Activated naive CD4-positive, alpha-beta T cell treated with anti-CD3 and anti-CD28 coated beads, Interleukin-2, amount 10 ng/mL, durations not matched to agents 7 days and 5 days (primary cell): ENCODE measurements at regions not wholly inside any gene's neighbourhood (a gene's known extent, or its start where the extent isn't known, plus 50 kb on each side); places are given as distances from the start of the nearest gene placed in this dataset.
"Not testable (repeated sequence)": the region's sequence is repeated elsewhere in the genome, so short reads cannot be mapped to it uniquely, and the experiment has no call there.

Experiments
- CTCF ChIA-PET: fragments of 350-600 bp; sonication (Branson Sonifier 250); formaldehyde crosslinking; loops from one replicate; lab custom pipeline; 2021; ENCODE audit warnings: antibody characterized with exemption; lab: Charles Lee
- DNase-seq: peaks from one replicate; pipeline ENCODE4 v3.0.0-alpha.2; 2020
- H3K27ac Mint-ChIP-seq: one replicate; pipeline ENCODE4 v1.8.0; 2021; ENCODE audit warnings: mild to moderate bottlenecking, moderate library complexity, mixed read lengths
- H3K27me3 Mint-ChIP-seq: one replicate; pipeline ENCODE4 v1.8.0; 2021; ENCODE audit warnings: mild to moderate bottlenecking, mixed read lengths
- H3K36me3 Mint-ChIP-seq: one replicate; pipeline ENCODE4 v1.8.0; 2021; ENCODE audit warnings: mixed read lengths
- H3K4me1 Mint-ChIP-seq: one replicate; pipeline ENCODE4 v1.8.0; 2021; ENCODE audit warnings: mixed read lengths
- H3K4me3 Mint-ChIP-seq: one replicate; pipeline ENCODE4 v1.8.0; 2021; ENCODE audit warnings: mild to moderate bottlenecking, moderate library complexity, mixed read lengths
- H3K9me3 Mint-ChIP-seq: one replicate; pipeline ENCODE4 v1.8.0; 2021; ENCODE audit warnings: mixed read lengths

- H3K4me1 Mint-ChIP-seq: no peaks in the 10 kb centered on the region
- H3K36me3 Mint-ChIP-seq: no peaks in the 10 kb centered on the region
- DNase-seq: no peak
- no peak overlapping the region for H3K4me3 Mint-ChIP-seq
- H3K27ac Mint-ChIP-seq: no peak overlapping the region
- CTCF ChIA-PET: no interaction called here
- H3K27me3 Mint-ChIP-seq: no peaks in the 10 kb centered on the region
- peaks cover 12% of the 10 kb centered on the region for H3K9me3 Mint-ChIP-seq
These were observed 455.6 kb downstream of the AASDHPPT start for GRCh38 chr11:106533046-106533445.

- no peak overlapping the region for H3K4me3 Mint-ChIP-seq
- no peak overlapping the region for H3K27ac Mint-ChIP-seq
- no peaks in the 10 kb centered on the region for H3K4me1 Mint-ChIP-seq
- no peaks in the 10 kb centered on the region for H3K36me3 Mint-ChIP-seq
- H3K9me3 Mint-ChIP-seq: peaks cover 5% of the 10 kb centered on the region
- DNase-seq: no peak
- no peaks in the 10 kb centered on the region for H3K27me3 Mint-ChIP-seq
- CTCF ChIA-PET: no interaction called here
These were observed 462.5 kb downstream of the AASDHPPT start for GRCh38 chr11:106540001-106540400.

- CTCF ChIA-PET: no interaction called here
- Mint-ChIP-seq H3K27me3 (no peaks in the 10 kb centered on the region), H3K4me3 (no peak overlapping the region), H3K27ac (no peak overlapping the region), H3K9me3 (no peaks in the 10 kb centered on the region), H3K4me1 (no peaks in the 10 kb centered on the region), H3K36me3 (no peaks in the 10 kb centered on the region)
- DNase-seq: no peak
These were observed 469.9 kb downstream of the GUCY1A2 start for GRCh38 chr11:106548406-106548805.

GRCh38 chr11:106551744-106552673 lies 466.3 kb downstream of the GUCY1A2 start:
- no peaks in the 10 kb centered on the region for H3K27me3 Mint-ChIP-seq
- CTCF ChIA-PET: no interaction called here
- no peak overlapping the region for H3K27ac Mint-ChIP-seq
- no peaks in the 10 kb centered on the region for H3K4me1 Mint-ChIP-seq
- H3K4me3 Mint-ChIP-seq: no peak overlapping the region
- no peaks in the 10 kb centered on the region for H3K36me3 Mint-ChIP-seq
- peaks cover 6% of the 10 kb centered on the region for H3K9me3 Mint-ChIP-seq
- no peak for DNase-seq

- DNase-seq: no peak
- no peaks in the 10 kb centered on the region for H3K27me3 Mint-ChIP-seq
- no peaks in the 10 kb centered on the region for H3K36me3 Mint-ChIP-seq
- H3K4me1 Mint-ChIP-seq: no peaks in the 10 kb centered on the region
- CTCF ChIA-PET: no interaction called here
- H3K9me3 Mint-ChIP-seq: peaks cover 6% of the 10 kb centered on the region
- no peak overlapping the region for H3K27ac Mint-ChIP-seq
- H3K4me3 Mint-ChIP-seq: no peak overlapping the region
These were observed 465.5 kb downstream of the GUCY1A2 start for GRCh38 chr11:106552694-106553203.

GRCh38 chr11:106553304-106553703 lies 465.0 kb downstream of the GUCY1A2 start:
- Mint-ChIP-seq H3K4me3 (no peak overlapping the region), H3K9me3 (peaks cover 6% of the 10 kb centered on the region), H3K27ac (no peak overlapping the region), H3K4me1 (no peaks in the 10 kb centered on the region), H3K36me3 (no peaks in the 10 kb centered on the region), H3K27me3 (no peaks in the 10 kb centered on the region)
- CTCF ChIA-PET: no interaction called here
- DNase-seq: no peak

- H3K4me3 Mint-ChIP-seq, H3K27ac Mint-ChIP-seq, H3K4me1 Mint-ChIP-seq, H3K27me3 Mint-ChIP-seq, CTCF ChIA-PET, H3K9me3 Mint-ChIP-seq, DNase-seq, H3K36me3 Mint-ChIP-seq: not testable (repeated sequence)
These were observed 462.6 kb downstream of the GUCY1A2 start for GRCh38 chr11:106555566-106556250.

GRCh38 chr11:106565326-106565725 lies 452.9 kb downstream of the GUCY1A2 start:
- DNase-seq: no peak
- Mint-ChIP-seq H3K4me1 (no peaks in the 10 kb centered on the region), H3K36me3 (no peaks in the 10 kb centered on the region), H3K9me3 (peaks cover 8% of the 10 kb centered on the region), H3K27ac (no peak overlapping the region), H3K4me3 (no peak overlapping the region), H3K27me3 (no peaks in the 10 kb centered on the region)
- CTCF ChIA-PET: no interaction called here

GRCh38 chr11:106568632-106569031 lies 449.6 kb downstream of the GUCY1A2 start:
- CTCF ChIA-PET: no interaction called here
- Mint-ChIP-seq H3K9me3 (peaks cover 6% of the 10 kb centered on the region), H3K27ac (no peak overlapping the region), H3K27me3 (no peaks in the 10 kb centered on the region), H3K4me1 (no peaks in the 10 kb centered on the region), H3K36me3 (no peaks in the 10 kb centered on the region), H3K4me3 (no peak overlapping the region)
- DNase-seq: no peak

GRCh38 chr11:106577384-106577783 lies 440.9 kb downstream of the GUCY1A2 start:
- CTCF ChIA-PET, H3K4me3 Mint-ChIP-seq, H3K27me3 Mint-ChIP-seq, DNase-seq, H3K36me3 Mint-ChIP-seq, H3K4me1 Mint-ChIP-seq: not testable (repeated sequence)
- peaks cover 27% of the 10 kb centered on the region for H3K9me3 Mint-ChIP-seq
- H3K27ac Mint-ChIP-seq: peak overlapping the region; percentile 42

- Mint-ChIP-seq H3K4me3 (no peak overlapping the region), H3K27me3 (no peaks in the 10 kb centered on the region)
- CTCF ChIA-PET: no interaction called here
These were observed 436.9 kb downstream of the GUCY1A2 start for GRCh38 chr11:106581399-106581798.

GRCh38 chr11:106585061-106585460 lies 433.2 kb downstream of the GUCY1A2 start:
- DNase-seq: no peak
- Mint-ChIP-seq H3K27me3 (no peaks in the 10 kb centered on the region), H3K27ac (no peak overlapping the region), H3K4me3 (no peak overlapping the region), H3K9me3 (peaks cover 4% of the 10 kb centered on the region), H3K36me3 (no peaks in the 10 kb centered on the region), H3K4me1 (no peaks in the 10 kb centered on the region)
- CTCF ChIA-PET: no interaction called here

More at GRCh38 chr11:106581399-106581798, 436.9 kb downstream of the GUCY1A2 start:
- Mint-ChIP-seq H3K9me3 (peaks cover 20% of the 10 kb centered on the region), H3K4me1 (peaks cover 6% of the 10 kb centered on the region), H3K36me3 (no peaks in the 10 kb centered on the region), H3K27ac (no peak overlapping the region)
- no peak for DNase-seq

- H3K36me3 Mint-ChIP-seq: no peaks in the 10 kb centered on the region
- H3K27me3 Mint-ChIP-seq: no peaks in the 10 kb centered on the region
- peaks cover 9% of the 10 kb centered on the region for H3K9me3 Mint-ChIP-seq
- H3K4me1 Mint-ChIP-seq: no peaks in the 10 kb centered on the region
- CTCF ChIA-PET: no interaction called here
- H3K27ac Mint-ChIP-seq: no peak overlapping the region
- DNase-seq: no peak
- no peak overlapping the region for H3K4me3 Mint-ChIP-seq
These were observed 423.4 kb downstream of the GUCY1A2 start for GRCh38 chr11:106594751-106595351.

GRCh38 chr11:106601684-106602297 lies 416.5 kb downstream of the GUCY1A2 start:
- DNase-seq: no peak
- Mint-ChIP-seq H3K4me1 (no peaks in the 10 kb centered on the region), H3K36me3 (no peaks in the 10 kb centered on the region), H3K9me3 (peaks cover 4% of the 10 kb centered on the region), H3K27ac (no peak overlapping the region), H3K27me3 (no peaks in the 10 kb centered on the region), H3K4me3 (no peak overlapping the region)
- CTCF ChIA-PET: no interaction called here
